Upper lobe of right lung (tissue), 1 donor: ENCODE measurements at regions not wholly inside any gene's neighbourhood (a gene's known extent, or its start where the extent isn't known, plus 50 kb on each side); places are given as distances from the start of the nearest gene placed in this dataset.
"Not testable (repeated sequence)": the region's sequence is repeated elsewhere in the genome, so short reads cannot be mapped to it uniquely, and the experiment has no call there.

Experiments used
- ATAC-seq: fragments of 200-7000 bp; cut with Tn5 transposase; one replicate; pipeline ENCODE4 v1.9.1; 2020; ENCODE audit warnings: mild to moderate bottlenecking, moderate library complexity
- DNase-seq: peaks from one replicate; pipeline ENCODE4 v3.0.0-alpha.2; 2020
- H3K27ac ChIP-seq: fragments of 200-600 bp; one replicate; pipeline ENCODE4 v1.8.0; 2022
- H3K27me3 ChIP-seq: fragments of 200-600 bp; one replicate; pipeline ENCODE4 v1.8.0; 2022; ENCODE audit warnings: mild to moderate bottlenecking
- H3K36me3 ChIP-seq: fragments of 200-600 bp; one replicate; pipeline ENCODE4 v1.8.0; 2022
- H3K4me1 ChIP-seq: fragments of 200-600 bp; one replicate; pipeline ENCODE4 v1.8.0; 2022
- H3K4me3 ChIP-seq: fragments of 200-600 bp; one replicate; pipeline ENCODE4 v1.8.0; 2022; ENCODE audit warnings: mild to moderate bottlenecking
- H3K9me3 ChIP-seq: fragments of 200-600 bp; one replicate; pipeline ENCODE4 v1.8.0; 2022
- intact Hi-C: fragments of 100-400 bp; cut with DNase I; formaldehyde crosslinking; loops from one replicate; pipeline ENCODE4 v1.11.0; 2022
- TF ChIP-seq, protein P1 (sequence below): fragments of 200-600 bp; IDR thresholded peaks from one replicate; pipeline ENCODE4 v1.8.0; 2022; ENCODE audit warnings: antibody characterized with exemption
- donor health status: DM: no; HTN: yes; CAD: no; lungs with severe emphysema.

DNA sequence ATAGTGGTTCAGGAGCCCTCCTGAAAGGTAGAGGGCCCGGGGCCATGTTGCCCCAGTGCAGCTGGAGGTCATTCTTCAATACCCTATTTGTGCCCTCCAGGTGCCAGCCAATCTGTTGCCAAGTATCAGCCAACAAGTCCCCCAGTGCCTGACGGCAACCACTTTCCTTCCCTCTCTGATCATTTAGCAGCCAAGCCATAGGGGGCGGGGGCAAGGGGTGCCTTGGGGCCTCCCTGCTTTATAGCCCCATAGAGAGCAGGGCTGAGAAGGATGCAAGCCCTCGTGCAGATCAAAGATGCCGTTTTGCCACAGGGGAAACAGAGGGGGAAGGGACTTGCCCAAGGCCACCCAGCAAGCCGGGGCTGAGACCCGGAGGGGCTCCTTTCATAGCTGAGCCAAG, 149.0 kb upstream of the CHST15 start:
- H3K36me3 ChIP-seq = no peaks in the 10 kb centered on the region
- H3K4me1 ChIP-seq = no peaks in the 10 kb centered on the region
- TF ChIP-seq, protein P1, sequence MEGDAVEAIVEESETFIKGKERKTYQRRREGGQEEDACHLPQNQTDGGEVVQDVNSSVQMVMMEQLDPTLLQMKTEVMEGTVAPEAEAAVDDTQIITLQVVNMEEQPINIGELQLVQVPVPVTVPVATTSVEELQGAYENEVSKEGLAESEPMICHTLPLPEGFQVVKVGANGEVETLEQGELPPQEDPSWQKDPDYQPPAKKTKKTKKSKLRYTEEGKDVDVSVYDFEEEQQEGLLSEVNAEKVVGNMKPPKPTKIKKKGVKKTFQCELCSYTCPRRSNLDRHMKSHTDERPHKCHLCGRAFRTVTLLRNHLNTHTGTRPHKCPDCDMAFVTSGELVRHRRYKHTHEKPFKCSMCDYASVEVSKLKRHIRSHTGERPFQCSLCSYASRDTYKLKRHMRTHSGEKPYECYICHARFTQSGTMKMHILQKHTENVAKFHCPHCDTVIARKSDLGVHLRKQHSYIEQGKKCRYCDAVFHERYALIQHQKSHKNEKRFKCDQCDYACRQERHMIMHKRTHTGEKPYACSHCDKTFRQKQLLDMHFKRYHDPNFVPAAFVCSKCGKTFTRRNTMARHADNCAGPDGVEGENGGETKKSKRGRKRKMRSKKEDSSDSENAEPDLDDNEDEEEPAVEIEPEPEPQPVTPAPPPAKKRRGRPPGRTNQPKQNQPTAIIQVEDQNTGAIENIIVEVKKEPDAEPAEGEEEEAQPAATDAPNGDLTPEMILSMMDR = no peak
- no peaks in the 10 kb centered on the region for H3K27me3 ChIP-seq
- no peak overlapping the region for H3K27ac ChIP-seq
- intact Hi-C loops = no loop called here
- H3K9me3 ChIP-seq = no peaks in the 10 kb centered on the region
- no peak for ATAC-seq
- no peak overlapping the region for H3K4me3 ChIP-seq
- no peak for DNase-seq

DNA sequence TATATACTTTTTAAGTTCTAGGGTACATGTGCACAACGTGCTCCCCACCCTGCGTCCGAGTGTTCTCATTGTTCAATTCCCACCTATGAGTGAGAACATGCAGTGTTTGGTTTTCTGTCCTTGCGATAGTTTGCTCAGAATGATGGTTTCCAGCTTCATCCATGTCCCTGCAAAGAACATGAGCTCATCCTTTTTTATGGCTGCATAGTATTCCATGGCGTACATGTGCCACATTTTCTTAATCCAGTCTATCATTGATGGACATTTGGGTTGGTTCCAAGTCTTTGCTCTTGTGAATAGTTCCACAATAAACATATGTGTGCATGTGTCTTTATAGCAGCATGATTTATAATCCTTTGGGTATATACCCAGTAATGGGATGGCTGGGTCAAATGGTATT, 148.1 kb upstream of the CHST15 start:
- intact Hi-C loops, H3K4me1 ChIP-seq: not testable (repeated sequence)

DNA sequence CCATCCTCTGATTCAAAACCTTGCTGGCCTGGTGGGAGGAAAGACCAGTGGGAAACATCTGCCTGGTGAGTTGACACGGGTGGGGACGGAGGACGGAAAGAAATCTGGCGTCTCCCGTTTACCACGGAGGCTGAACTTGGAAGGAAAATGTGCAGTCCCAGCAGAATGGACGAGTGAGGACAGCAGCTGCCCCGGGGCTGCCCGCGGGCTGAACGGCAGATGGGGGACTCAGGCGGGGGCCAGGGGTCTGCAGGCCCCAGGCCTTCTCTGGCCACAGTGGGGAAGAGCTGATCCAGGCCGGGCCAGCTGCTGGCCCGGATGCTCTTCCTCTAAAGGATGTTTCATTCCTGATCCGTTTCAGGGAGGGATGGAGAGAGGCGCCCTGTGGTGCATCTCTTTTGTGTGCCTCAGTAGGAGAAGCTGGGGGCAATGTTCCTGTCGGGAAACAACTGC, 147.5 kb upstream of the CHST15 start:
- intact Hi-C loops = no loop called here

More for the DNA sequence above, 148.1 kb upstream of the CHST15 start:
- not testable (repeated sequence) for H3K27me3 ChIP-seq, DNase-seq, ATAC-seq, H3K4me3 ChIP-seq, H3K9me3 ChIP-seq, H3K36me3 ChIP-seq, H3K27ac ChIP-seq

DNA sequence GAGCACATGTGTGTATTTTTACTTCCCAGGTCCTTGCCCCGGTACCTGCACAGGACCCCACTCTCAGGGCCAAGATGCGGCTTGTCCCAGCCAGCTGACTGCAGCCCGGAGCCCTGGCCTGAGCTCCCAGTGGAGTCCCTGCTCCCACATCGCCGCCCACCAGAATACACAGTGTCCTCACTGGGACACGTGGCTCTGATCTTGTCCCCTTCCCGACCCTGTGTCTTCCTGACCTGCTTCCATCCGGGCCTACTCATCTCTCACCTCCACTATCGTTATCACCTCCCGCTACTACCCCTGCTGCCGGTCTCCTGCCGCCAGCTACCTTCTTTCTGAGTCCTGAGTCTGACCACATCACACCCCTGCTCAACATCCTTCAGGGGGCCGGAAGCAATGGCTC, 146.3 kb upstream of the CHST15 start:
- no peaks in the 10 kb centered on the region for H3K36me3 ChIP-seq
- DNase-seq (no peak), ATAC-seq (no peak)
- no peaks in the 10 kb centered on the region for H3K4me1 ChIP-seq
- no peaks in the 10 kb centered on the region for H3K9me3 ChIP-seq
- TF ChIP-seq, protein P1 = no peak
- no peak overlapping the region for H3K4me3 ChIP-seq
- no peaks in the 10 kb centered on the region for H3K27me3 ChIP-seq
- intact Hi-C loops = no loop called here
- H3K27ac ChIP-seq = no peak overlapping the region

More for the DNA sequence above, 147.5 kb upstream of the CHST15 start:
- Histone ChIP-seq H3K27ac (no peak overlapping the region), H3K27me3 (no peaks in the 10 kb centered on the region), H3K36me3 (no peaks in the 10 kb centered on the region), H3K4me3 (no peak overlapping the region), H3K9me3 (no peaks in the 10 kb centered on the region), H3K4me1 (no peaks in the 10 kb centered on the region)
- DNase-seq (no peak), ATAC-seq (no peak)
- TF ChIP-seq, protein P1 = no peak

DNA sequence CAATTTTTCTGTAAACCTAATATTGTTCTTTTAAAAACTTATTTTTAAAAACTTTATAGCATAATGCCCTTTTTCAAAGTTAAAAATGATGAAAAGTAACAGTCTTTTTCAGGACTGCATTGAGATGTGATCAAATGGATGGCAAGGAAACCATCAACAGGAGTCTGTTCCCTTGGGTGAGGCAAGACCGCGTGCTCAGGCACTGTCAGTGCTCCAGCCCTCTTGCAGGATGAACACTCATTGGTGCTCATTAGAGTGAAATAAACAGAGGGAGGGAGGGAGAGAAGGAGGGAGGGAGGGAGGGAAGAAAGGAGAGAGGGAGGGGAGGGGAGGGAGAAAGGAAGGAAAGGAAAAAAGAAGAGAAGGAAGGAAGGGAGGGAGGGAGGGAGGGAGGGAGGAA, 145.7 kb upstream of the CHST15 start:
- TF ChIP-seq, protein P1 = no peak
- DNase-seq = no peak
- Histone ChIP-seq H3K27me3 (no peaks in the 10 kb centered on the region), H3K4me3 (no peak overlapping the region), H3K9me3 (no peaks in the 10 kb centered on the region), H3K36me3 (no peaks in the 10 kb centered on the region), H3K4me1 (no peaks in the 10 kb centered on the region), H3K27ac (no peak overlapping the region)
- intact Hi-C loops = no loop called here
- no peak for ATAC-seq

DNA sequence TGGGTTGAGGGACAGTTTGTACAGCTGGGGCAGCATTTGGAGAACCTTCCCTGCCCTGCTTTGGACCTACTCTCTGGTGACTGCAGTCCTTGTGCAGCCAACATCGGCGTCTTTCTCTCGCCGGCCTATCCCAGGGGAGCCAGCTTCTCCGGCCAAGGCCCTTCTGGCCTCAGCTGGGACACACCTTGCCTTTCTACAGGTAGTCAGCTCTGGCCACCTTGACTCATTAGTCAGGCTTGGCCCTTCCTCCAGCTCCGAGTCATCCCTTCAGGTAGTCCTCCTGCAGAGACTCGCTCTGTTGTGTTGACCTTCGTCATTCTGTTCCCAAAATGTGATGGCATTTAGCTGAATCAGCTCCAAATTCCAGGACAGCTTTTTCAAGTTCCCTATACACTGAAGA, 145.0 kb upstream of the CHST15 start:
- intact Hi-C loops = no loop called here
- ATAC-seq (no peak), DNase-seq (no peak)
- H3K36me3 ChIP-seq = no peaks in the 10 kb centered on the region
- no peak overlapping the region for H3K4me3 ChIP-seq
- TF ChIP-seq, protein P1 = no peak
- H3K4me1 ChIP-seq = no peaks in the 10 kb centered on the region
- H3K27me3 ChIP-seq = no peaks in the 10 kb centered on the region
- H3K9me3 ChIP-seq = no peaks in the 10 kb centered on the region
- H3K27ac ChIP-seq = no peak overlapping the region
